ENCODE measurements at regions not wholly inside any gene's neighbourhood (a gene's known extent, or its start where the extent isn't known, plus 50 kb on each side); places are given as distances from the start of the nearest gene placed in this dataset.
A peak's percentile ranks its signal among the peaks of the same experiment; 100 is the strongest.

DNA sequence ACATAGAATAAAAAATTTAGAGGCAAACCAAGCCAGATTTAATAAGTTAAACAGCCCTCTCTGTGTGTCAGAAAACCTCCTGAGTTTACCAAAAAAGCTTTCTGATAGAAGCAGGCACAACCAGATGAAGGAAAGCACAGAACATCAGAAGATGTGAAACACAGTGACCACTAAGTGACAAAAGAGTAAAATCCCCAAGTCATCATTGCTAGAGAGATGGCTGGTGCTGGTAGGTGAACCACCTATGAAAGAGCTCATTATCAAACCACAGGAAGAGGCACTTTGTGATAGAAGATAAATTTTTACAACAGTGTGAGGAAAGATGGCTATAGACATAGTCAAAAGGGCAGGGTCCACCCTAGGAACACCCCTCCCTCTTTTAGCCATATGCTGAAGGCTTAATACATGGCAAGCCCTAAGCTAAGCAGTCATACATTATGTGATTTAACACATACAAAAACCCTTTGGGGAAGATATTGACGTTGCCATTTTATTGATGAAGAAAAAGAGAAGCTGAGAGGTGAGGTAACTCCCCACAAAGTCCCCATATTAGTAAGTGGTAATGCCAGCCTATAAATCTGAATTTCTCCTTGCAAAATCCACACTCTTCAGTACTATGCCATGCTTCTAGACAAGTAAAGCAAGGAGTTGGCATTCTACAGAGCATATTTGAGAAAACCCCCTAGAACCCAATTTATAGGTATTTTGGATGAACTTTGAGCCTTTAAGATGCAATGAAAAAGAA, 449.9 kb downstream of the LRIG3 start:
- no peak for DNase-seq (ENCODE audit: low read depth)

DNA sequence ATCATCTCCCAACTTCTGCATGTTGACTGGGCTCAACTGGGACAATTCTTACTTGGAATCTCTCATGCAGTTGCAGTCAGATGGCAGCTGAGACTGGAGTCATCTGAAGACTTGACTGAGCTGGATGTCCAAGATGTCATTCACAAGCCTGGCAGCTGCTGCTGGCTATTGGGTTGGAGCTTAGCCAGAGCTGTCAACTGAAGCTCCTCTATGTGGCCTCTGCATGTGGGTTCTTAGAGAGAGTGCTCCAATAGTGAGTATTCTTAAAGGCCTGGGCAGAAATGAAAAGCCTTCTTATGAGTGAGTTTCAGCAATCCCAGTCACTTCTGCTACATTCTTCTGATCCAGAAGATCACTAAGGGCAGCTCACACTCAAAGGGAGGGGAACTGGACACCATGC, 440.9 kb downstream of the LRIG3 start:
- peak; percentile 53 for DNase-seq (ENCODE audit: low read depth)

DNA sequence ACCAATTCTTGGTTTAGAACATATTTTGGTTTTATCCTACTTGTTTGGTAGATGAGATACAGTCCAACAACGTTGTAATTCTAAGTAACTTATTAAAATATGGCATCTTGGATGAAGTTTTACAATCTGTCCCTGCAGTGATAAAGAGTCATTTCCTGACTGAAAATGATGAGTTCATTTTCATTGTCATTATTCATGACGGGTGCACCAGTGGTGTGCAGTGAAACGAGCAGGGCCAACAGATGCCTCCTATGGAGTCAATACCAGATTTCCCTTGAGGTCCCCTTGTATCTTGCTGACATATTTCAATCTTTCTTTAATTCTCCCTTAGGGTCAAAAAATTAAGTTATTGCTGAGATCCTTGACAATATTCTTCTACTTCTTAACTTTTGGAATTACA, 438.5 kb downstream of the LRIG3 start:
- no peak for DNase-seq (ENCODE audit: low read depth)

DNA sequence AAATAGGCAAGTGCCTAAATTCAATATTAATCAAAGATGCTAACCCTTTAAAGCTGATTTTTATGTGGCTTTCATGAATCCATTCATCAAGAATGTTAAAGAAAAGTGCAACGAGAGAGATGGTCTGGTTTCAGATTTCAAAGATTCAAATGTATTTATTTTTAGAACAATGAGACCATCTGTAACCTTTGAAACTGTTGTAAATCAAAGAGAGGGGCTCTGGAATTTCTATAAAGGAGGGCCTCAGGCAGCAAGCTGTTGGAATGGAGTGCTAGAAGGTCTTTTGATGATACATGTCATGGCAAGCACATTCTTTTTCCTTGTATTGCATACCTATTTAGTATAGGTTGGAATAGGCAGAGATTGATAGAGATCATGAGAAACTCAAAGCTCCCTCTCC, 433.0 kb downstream of the LRIG3 start:
- peak; percentile 80 for DNase-seq (ENCODE audit: low read depth)

DNA sequence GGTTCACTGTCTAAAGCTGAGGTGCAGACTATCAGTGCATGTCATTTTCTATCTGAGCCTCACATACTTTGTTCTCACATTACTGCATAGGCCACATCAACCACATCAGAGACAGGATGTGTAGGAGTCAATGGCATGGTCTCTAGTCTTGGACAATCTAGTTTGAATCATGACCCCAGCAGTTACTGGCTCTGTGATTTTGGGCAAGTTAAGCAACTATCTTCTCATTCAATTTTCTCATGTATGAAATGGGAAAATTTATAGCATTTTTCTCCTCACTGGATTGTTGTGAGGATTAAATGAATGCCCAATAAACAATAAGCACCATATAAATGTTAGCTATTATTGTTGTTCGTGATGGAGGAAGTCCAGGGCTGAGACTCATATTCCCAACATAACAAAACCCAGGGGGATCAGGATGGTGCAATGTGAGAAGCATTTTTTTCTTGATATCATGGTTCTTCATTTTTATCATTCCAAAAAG, 432.6 kb downstream of the LRIG3 start:
- DNase-seq (ENCODE audit: low read depth) = peak; percentile 89

GRCh38 chr12:58489394-58489793, 430.9 kb downstream of the LRIG3 start:
- DNase-seq (ENCODE audit: low read depth) = peak; percentile 56

DNA sequence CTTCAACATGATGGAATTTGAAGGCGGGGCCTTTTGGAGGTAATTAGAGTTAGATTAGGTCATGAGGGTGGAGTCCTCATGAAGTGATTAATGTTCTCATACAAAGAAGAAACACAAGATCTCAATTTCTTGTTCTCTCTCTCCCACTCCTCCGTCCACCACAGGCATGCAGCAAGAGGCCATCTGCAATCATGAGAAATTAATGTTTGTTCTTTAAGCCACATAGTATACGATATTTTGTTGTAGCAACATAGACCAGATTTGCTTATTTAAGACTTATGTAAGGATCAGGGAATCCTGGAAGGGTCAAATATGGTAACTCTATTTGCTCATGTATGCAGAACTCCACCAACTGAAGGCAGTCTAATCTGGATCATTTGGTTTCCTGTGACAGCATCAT, 429.0 kb downstream of the LRIG3 start:
- peak; percentile 79 for DNase-seq (ENCODE audit: low read depth)

DNA sequence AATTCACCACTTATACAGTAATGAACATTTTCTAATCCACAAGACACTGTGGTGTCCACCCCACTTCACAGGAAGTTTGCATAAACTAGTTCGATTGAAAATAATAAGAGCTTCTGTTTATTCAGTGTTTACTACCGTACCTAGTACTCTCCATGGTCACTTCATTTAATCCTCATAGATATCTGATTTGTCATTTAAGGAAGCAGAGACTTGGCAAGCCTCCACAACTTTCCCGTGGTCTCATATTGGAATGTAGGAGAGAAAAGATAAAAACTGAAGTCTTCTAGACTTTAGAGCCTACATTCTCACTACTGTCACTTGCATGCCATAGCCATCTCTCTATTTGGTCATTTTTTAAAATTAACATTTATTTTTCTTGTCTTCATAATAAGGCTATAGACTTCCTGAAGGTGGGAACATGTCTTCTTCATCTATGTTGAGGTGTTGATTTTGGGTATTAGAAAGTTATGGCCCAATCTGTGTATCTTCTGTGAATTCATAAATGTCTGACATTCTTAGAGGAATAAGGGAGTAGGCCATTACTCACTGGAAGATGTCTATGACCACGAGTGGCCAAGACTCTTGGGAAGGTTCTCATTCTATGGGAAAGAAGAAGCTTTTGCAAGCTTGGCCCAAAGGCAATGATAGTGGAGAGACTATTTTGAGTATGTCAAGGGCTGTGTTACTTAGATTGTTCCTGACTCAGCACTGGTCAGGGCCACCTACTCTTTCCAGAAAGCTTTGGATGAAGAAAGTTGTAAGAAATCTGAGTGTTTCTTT, 423.7 kb downstream of the LRIG3 start:
- peak; percentile 93 for DNase-seq (ENCODE audit: low read depth)

DNA sequence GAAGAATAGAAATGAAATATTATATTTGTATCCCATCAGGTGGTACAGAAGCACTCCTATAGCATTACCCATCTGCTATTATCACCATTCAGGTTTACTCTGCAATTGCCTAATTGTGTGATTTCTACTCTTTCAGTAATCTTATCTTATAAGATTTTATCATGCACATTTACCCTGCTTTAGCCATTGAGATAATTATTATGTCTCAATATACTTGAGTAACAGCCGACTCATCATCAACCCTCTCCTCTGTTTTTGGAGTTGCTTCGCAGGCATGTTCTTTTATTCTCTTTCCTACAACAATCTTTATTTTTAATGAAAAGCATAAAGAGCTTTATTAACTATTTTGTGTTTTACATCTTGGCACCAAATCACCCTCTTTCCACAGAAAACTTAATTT, 419.9 kb downstream of the LRIG3 start:
- peak; percentile 40 for DNase-seq (ENCODE audit: low read depth)

GRCh38 chr12:58502226-58502625, 418.1 kb downstream of the LRIG3 start:
- peak; percentile 78 for DNase-seq (ENCODE audit: low read depth)

- peak; percentile 51 for DNase-seq (ENCODE audit: low read depth)
These were observed 417.5 kb downstream of the LRIG3 start for GRCh38 chr12:58502841-58503240.

GRCh38 chr12:58503731-58504130, 416.6 kb downstream of the LRIG3 start:
- DNase-seq (ENCODE audit: low read depth) = peak; percentile 68

DNA sequence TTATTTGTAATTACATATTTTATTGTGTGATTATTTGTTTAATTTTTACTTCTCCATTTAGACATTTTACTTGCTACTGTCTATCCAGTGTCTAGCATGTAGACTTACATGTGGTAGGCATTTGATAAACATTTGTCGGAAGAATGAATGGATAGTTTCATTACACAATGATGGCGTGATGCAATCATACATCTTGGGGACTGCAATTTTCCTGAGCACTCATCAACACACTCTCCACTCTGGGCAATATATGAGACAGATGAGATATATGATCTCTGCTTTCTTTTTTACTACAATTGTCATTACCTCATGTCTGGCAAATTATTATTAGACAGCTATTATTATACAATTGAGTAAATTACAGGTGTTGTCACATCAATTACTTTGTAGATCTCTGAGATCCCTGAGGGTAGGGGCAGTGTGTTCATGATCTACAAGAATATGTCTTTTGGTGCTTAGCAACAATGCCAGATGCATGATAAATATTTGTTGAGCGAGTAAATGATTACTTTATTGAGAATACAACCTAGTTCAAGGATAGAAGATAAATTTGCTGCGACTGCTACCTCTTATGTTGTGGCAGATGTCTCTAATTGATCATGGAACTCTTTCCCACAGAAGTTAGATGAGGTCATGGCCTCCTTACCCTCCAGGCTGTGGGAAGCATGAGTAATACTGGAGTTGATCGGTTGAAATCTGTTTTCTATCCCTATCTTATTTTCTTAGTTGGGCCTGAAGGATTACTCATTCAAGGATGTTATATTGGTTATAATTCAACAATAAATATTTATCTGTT, 416.0 kb downstream of the LRIG3 start:
- peak; percentile 78 for DNase-seq (ENCODE audit: low read depth)

- DNase-seq (ENCODE audit: low read depth) = peak; percentile 84
These were observed 411.0 kb downstream of the LRIG3 start for GRCh38 chr12:58509116-58509885.

GRCh38 chr12:58513301-58513834, 406.9 kb downstream of the LRIG3 start:
- DNase-seq (ENCODE audit: low read depth) = no peak

GRCh38 chr12:58513852-58514251, 406.5 kb downstream of the LRIG3 start:
- no peak for DNase-seq (ENCODE audit: low read depth)

DNA sequence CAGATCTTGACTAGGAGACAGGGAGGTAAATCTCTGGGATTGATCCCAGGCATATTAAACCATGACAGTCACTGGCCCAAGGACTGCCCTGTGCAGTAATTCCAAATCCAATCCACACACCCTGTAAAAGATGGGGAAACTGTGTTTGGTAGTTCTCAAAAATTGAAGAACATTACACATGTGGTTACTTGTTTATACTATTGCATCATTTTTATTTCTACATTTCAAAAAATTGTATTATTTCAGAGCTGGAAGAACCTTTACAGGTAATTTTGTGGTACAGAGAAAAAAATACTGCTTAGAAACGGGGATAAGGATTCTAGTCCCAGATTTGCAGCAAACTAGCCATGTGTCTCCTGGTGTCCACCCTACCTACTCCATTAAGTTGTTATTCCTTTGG, 400.5 kb downstream of the LRIG3 start:
- DNase-seq (ENCODE audit: low read depth) = no peak

GRCh38 chr12:58521152-58521551, 399.2 kb downstream of the LRIG3 start:
- no peak for DNase-seq (ENCODE audit: low read depth)

- DNase-seq (ENCODE audit: low read depth) = peak; percentile 63
These were observed 398.5 kb downstream of the LRIG3 start for GRCh38 chr12:58521796-58522195.

DNA sequence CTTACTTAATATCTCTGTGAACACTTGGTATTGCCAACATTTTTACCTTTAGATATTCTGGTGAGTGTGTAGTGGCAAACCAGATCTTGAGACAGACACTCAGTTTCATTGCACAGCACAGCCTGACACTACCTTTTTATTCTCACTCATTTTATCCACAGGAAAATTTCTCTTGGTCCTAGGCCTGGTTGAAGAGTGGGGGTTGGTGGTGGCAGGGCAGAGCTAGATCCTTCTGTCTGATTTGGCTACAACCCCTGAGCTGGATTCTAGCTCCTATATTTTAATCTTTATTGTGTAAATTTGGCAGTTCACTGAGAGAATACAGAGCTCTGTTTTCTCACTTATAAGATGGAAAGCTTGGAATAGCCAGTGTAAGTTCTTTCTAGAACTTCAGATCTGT, 396.9 kb downstream of the LRIG3 start:
- no peak for DNase-seq (ENCODE audit: low read depth)

DNA sequence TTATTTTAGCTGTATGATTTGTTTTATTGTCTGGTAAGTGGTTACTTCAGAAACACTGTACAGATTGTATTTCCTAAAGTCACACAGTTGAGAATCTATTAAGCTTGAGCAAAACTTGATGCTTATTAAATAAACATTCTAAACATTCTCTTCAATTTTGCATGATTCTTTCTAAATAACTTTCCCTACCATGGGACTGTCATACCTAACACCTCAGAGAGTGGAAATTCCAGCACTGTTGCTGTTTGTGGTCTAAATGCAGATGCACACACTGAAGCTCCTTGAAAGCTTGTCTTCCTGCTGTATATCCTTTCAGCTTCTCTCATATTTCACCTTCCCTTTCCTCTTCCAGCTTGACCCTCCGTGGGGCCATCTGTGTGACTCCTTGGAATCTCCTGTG, 392.0 kb downstream of the LRIG3 start:
- peak; percentile 52 for DNase-seq (ENCODE audit: low read depth)
